HS-5 (cell line): ENCODE measurements at regions not wholly inside any gene's neighbourhood (a gene's known extent, or its start where the extent isn't known, plus 50 kb on each side); places are given as distances from the start of the nearest gene placed in this dataset.

Source experiments
- DNase-seq: peaks from one replicate; pipeline ENCODE4 v3.0.0-alpha.2; 2012; ENCODE audit warnings: low read depth

DNA sequence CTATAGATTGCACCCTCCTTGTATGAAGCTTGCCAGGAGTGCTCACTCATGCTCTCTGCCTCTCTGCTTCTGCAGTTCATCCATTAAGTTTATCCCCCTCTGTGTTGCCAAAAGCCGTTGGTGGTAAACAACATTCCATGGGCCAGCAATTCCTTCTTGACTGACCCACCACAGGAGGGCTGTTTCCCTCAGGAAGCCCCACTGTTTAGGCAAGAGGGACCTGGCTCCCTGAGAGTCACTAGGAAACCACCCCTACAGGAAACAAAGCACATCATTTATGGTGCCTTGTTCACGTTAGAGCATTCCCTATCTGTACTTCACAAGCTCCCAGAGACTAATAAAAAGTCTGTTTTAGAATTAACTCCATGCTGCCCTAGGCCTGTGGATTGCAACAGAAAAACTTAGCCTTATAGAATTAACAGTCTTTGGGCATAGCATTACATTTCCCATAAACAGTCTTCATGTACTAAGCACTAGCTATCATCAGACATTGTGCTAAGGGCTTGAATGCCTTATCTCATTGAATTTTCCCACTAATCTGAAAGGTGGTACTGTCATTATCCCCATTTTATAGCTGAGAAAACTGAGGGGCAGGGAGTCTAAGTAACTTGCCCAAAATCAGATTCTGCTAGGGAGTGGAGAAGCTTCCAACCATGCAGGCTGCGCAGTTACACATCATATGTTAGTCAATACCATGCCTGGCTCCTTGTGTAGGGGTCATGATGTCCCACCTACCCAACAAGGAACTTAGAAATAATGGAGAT lies 149.9 kb downstream of the SHQ1 start:
- DNase-seq, result no peak

- DNase-seq, result no peak
These were observed 150.5 kb downstream of the SHQ1 start for GRCh38 chr3:72697717-72698116.

GRCh38 chr3:72696815-72697214 lies 151.4 kb downstream of the SHQ1 start:
- no peak for DNase-seq

- DNase-seq, result no peak
These were observed 153.8 kb downstream of the SHQ1 start for GRCh38 chr3:72694398-72694797.

DNA sequence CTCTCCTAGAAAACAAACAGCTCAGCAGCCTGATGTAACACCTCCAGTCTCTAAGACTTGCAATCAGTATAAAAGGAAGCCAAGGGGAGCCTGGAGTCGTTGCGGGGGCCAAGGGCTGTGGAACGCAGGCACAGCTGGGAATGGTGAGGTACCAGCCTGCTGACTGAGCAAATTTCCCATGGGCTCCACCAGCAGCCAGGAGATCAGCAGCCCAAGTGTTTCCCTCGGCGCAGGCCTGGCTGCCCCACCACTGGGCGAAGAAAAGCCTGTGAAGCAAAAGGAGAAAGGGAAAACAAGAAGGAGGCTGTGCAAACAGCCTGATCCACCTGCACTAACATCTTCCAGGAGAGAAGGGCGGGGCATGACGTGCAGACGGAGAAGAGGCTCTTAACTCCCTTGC lies 155.3 kb downstream of the SHQ1 start:
- no peak for DNase-seq

GRCh38 chr3:72690629-72691028 lies 157.6 kb downstream of the SHQ1 start:
- DNase-seq, result no peak

- no peak for DNase-seq
These were observed 165.3 kb downstream of the SHQ1 start for GRCh38 chr3:72682936-72683452.

DNA sequence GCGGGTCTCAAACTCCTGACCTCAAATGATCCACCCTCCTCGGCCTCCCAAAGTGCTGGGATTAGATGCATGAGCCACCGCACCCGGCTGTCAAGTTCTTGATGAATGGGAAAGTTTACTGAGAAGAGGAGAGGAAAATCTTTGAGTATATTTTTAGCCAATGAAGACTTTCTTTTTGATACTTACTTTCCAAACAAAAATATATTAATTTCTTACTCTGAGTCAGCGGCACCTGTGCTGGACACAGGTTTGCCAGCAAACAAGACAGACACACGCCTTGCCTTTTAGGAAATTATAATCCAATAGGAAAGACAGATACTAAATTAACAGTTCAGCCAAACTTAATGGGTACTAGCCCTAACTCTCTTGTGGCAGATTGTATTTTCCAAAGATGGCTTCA lies 166.6 kb downstream of the SHQ1 start:
- no peak for DNase-seq

- no peak for DNase-seq
These were observed 167.5 kb downstream of the SHQ1 start for GRCh38 chr3:72680766-72681165.

DNA sequence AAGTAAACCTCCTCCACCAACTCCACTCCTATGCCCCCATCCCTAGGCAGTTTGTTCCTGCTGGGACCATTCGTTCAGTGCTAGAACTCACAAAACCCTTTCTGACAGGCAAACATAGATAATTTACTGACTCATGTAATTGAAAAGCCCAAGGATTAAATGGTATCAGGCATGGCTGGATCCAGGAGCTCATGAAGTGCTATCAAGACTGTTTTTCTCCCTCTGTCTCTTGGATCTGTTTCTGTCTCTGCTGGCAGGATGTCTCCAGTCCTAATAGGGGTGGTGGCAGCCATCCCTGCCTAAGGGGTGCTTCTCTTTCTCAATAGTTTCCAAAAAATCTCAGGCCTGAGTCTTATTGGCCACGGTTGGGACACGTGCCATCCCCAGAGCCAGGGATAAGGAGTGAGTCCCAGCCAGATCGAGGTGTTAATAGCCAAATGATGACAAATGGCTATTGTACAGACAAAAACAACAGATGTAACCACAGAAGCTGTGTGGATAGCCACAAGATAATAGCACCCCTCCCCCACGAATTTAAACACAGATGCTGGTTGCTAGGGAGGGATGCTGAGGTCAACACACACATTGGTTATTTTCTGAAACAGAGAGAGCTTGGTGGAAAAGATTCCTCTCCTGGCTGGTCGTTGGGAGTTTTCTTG lies 168.6 kb downstream of the SHQ1 start:
- no peak for DNase-seq

GRCh38 chr3:72678867-72679266 lies 169.4 kb downstream of the SHQ1 start:
- no peak for DNase-seq

GRCh38 chr3:72678380-72678779 lies 169.9 kb downstream of the SHQ1 start:
- DNase-seq, result no peak

DNA sequence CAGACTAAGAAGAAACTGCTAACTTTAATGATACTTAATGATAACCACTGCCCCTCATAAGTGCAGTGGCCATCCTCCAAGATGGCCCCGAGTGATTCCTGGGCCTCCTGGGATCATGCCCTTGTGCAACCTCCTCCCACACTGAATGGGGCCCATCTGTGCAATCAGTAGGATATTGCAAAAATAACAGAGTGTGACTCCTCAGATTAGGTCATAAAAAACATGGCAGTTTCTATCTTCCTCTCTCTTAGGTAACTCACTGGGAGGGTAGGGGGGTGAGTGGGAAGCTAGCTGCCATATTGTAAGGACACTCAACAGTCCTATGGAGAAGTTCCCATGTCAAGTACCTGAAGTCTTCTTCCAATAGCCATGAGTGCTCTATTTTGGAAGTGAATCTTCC lies 173.0 kb downstream of the SHQ1 start:
- DNase-seq, result no peak

DNA sequence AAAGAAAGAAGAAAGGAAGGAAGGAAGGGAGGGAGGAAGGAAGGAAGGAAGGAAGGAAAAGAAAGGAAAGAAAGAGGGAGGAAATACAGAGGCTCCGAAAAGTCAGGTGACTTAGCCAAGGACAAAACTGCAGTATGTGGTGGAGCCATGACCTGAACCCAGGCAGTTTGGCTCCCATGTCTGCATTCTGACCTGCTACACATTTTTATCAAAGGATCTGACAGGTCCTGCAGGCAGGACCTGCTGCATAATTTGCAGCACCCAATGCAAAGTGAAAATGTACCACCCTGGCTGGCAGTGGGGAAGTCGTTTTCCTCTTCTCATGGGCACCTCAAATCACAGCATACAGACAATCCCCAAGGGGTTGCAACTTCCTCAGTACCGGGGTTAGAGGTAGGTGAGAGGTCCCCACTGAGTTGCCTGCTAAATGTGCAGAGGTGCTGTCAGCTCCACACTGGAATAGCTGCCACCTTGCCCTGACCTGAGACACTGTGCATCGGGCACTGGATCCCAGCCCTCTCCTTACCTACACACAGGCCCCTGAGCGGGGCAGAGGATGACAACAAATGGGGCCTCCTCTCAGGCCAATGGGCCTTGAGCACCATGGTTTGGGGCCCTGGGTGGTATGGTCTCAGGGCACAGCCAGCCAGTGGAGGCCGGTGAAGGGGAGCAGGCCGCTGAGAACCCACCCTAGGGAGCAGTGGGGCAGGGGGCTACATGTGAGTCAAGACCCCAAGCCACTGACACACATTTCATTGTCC lies 175.1 kb downstream of the SHQ1 start:
- DNase-seq, result no peak

DNA sequence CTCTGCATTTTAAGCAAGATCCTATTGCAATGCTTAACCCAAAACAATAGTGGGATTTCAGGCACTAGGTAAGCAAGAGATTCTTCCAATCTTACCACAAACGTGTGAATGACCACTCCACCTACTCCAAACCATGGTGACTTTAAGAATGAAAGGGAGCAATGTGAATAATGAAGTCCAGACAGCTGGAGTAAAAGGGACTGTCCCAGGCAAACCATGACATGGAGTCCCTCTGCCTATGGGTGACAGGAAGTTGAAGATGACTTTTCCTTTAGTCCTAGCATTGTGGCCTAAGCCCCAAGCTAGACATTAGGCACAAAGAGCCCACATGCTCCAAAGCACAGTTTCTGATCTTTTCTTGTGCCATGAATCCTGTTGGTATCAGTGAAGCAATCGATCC lies 179.0 kb downstream of the SHQ1 start:
- no peak for DNase-seq

GRCh38 chr3:72666447-72666755 lies 181.8 kb downstream of the SHQ1 start:
- DNase-seq, result no peak

GRCh38 chr3:72665701-72666446 lies 182.4 kb downstream of the SHQ1 start:
- DNase-seq, result no peak

DNA sequence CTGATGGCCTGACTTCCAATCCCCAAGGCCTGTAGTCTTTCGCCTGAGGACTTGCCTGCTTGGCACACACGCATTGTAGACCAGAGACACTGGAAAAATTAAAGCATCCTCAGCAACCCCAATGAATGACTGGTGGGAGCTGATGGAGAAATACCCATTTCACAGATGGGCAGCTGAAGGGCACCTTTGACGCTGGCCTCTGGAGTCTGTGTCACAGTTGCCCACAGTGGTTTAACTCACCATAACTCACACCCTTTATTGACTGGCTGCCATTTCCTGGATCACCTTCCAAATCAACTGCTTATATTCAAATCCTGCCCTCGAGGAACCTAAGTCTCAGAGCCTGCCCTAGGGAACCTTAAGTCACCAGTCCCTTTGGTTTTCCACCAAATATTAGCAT lies 183.1 kb downstream of the SHQ1 start:
- no peak for DNase-seq

GRCh38 chr3:72664184-72664975 lies 183.9 kb downstream of the SHQ1 start:
- DNase-seq, result no peak

DNA sequence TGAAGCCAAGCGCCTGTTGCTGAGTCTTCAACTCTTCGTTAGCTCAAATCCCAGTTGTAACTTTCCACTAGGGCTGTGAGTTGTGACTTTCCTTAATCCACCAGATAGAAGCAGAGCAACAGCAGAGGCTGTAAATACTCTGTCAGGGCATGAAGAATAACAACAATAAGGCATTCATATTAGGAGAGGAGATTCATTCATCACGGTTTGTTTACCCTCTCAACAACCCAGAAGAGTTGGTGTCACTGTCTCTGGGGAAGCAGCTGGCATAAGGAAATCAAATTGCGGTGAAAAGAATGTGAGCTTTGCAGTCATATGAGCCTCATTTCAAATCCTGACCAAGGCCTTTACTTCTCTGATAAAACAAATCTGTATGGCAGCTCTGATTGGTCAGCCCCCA lies 184.8 kb downstream of the SHQ1 start:
- DNase-seq, result no peak

DNA sequence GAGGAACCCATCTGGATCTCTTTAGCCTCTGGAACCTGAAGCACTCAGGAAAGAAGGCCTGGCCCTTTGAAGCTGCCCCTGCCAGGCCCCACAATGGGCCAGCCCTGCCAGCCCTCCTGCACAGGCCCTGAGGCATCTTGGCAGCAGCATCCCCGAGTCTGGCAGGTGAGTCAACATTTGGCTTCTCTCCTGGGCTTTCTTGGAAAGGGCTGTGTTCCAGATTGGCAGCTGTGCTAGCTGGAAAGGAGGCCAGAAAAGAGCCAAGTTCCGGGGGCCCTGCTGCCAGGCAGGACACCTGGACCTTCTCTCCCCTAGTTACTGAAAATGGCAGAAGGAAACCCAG lies 187.2 kb downstream of the SHQ1 start:
- peak; percentile 80 for DNase-seq
